OCI-LY3 (cell line): ENCODE measurements at regions not wholly inside any gene's neighbourhood (a gene's known extent, or its start where the extent isn't known, plus 50 kb on each side); places are given as distances from the start of the nearest gene placed in this dataset.
A peak's percentile ranks its signal among the peaks of the same experiment; 100 is the strongest.

ENCODE experiments used
- H2AFZ ChIP-seq: fragments of 200-600, 300-600 bp; shearing (Covaris generic); 2 replicates; pipeline ENCODE4 v1.6.0; 2014; ENCODE audit warnings: antibody characterized with exemption, low read depth, low read length
- H3K27ac ChIP-seq: fragments of 200-600, 300-600 bp; sonication (generic); 2 replicates; pipeline ENCODE4 v1.5.1; 2014; ENCODE audit warnings: mild to moderate bottlenecking, low read length, moderate library complexity, mixed read lengths
- H3K27me3 ChIP-seq: fragments of 200-600, 300-600 bp; sonication (generic); 2 replicates; pipeline ENCODE4 v1.6.1; 2014; ENCODE audit warnings: low read depth, low read length, mixed read lengths
- H3K36me3 ChIP-seq: fragments of 200-600, 300-600 bp; sonication (generic); replicated peaks from 2 replicates; pipeline ENCODE3; 2014; ENCODE audit warnings: low read depth, low read length, mixed read lengths
- H3K4me1 ChIP-seq: fragments of 300-600, 200-600 bp; sonication (generic); 2 replicates; pipeline ENCODE4 v1.6.1; 2014; ENCODE audit warnings: low read length, mixed read lengths
- H3K4me2 ChIP-seq: fragments of 200-600, 300-600 bp; sonication (generic); 2 replicates; pipeline ENCODE4 v1.6.1; 2014; ENCODE audit warnings: low read length, mixed read lengths
- H3K4me3 ChIP-seq: fragments of 300-600, 200-600 bp; sonication (generic); 2 replicates; pipeline ENCODE4 v1.5.1; 2014; ENCODE audit warnings: antibody characterized with exemption, mild to moderate bottlenecking, low read length, moderate library complexity
- H3K79me2 ChIP-seq: fragments of 300-600, 200-600 bp; shearing (Covaris generic); 2 replicates; pipeline ENCODE4 v1.6.1; 2014; ENCODE audit warnings: mild to moderate bottlenecking, low read length, mixed read lengths
- H3K9ac ChIP-seq: fragments of 300-600, 200-600 bp; shearing (Covaris generic); 2 replicates; pipeline ENCODE4 v1.6.0; 2014; ENCODE audit warnings: mild to moderate bottlenecking, low read length, moderate library complexity
- H3K9me3 ChIP-seq: fragments of 200-600, 300-600 bp; shearing (Covaris generic); 2 replicates; pipeline ENCODE4 v1.6.1; 2014; ENCODE audit warnings: low read length, mixed read lengths; ENCODE audit not compliant: insufficient read depth
- H4K20me1 ChIP-seq: fragments of 200-600, 300-600 bp; sonication (generic); 2 replicates; pipeline ENCODE4 v1.6.1; 2016; ENCODE audit warnings: low read length, mixed read lengths; ENCODE audit not compliant: insufficient read depth
- CTCF ChIP-seq: fragments of 200-600, 300-600 bp; sonication (generic); IDR thresholded peaks from 2 replicates; pipeline ENCODE4 v1.5.1; 2014; ENCODE audit warnings: antibody characterized with exemption, low read length, low read depth
- EZH2phosphoT487 ChIP-seq: fragments of 200-600 bp; shearing (Covaris generic); IDR thresholded peaks from 2 replicates; pipeline ENCODE4 v1.6.1; 2018; ENCODE audit warnings: antibody characterized with exemption, mixed run types, low read depth

- TF ChIP-seq CTCF (peak; percentile 59), EZH2phosphoT487 (no peak)
- no peak overlapping the region for H3K27ac ChIP-seq
- no peak overlapping the region for H2AFZ ChIP-seq
- no peaks in the 10 kb centered on the region for H3K79me2 ChIP-seq
- no peaks in the 10 kb centered on the region for H4K20me1 ChIP-seq
- no peak overlapping the region for H3K4me2 ChIP-seq
- no peaks in the 10 kb centered on the region for H3K9me3 ChIP-seq
- peaks cover 35% of the 10 kb centered on the region for H3K4me1 ChIP-seq
- no peak overlapping the region for H3K9ac ChIP-seq
- H3K27me3 ChIP-seq: no peaks in the 10 kb centered on the region
- H3K4me3 ChIP-seq: no peak overlapping the region
- H3K36me3 ChIP-seq: no peaks in the 10 kb centered on the region
Observed at GRCh38 chr6:138004430-138005287, 102.6 kb downstream of the PERP start.

DNA sequence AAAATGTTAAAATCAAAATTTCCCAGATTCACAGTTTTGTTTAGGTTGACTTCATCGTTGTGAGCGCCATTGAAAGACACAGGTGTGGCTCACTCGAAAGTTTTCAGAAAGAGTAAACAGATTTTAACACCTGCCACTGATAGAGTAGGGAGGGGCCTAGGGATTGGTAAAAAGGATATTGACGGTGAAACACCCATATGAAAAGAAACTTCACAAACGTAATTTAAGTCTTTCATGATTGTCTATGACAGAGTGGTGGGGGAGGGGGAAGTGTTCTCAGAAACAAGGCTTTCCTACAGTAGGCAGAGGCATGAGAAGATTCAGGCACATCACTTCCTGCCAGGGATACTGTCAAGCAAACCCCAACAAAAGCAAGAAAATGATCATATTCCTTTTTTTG, 101.4 kb downstream of the PERP start:
- H3K79me2 ChIP-seq: no peaks in the 10 kb centered on the region
- H2AFZ ChIP-seq: no peak overlapping the region
- no peak overlapping the region for H3K27ac ChIP-seq
- H3K9me3 ChIP-seq: no peaks in the 10 kb centered on the region
- H3K4me1 ChIP-seq: peaks cover 35% of the 10 kb centered on the region
- H3K36me3 ChIP-seq: no peaks in the 10 kb centered on the region
- H4K20me1 ChIP-seq: no peaks in the 10 kb centered on the region
- no peak overlapping the region for H3K4me3 ChIP-seq
- H3K4me2 ChIP-seq: peak overlapping the region; percentile 39
- TF ChIP-seq CTCF: no peak
- TF ChIP-seq EZH2phosphoT487: no peak
- H3K9ac ChIP-seq: no peak overlapping the region
- H3K27me3 ChIP-seq: no peaks in the 10 kb centered on the region

DNA sequence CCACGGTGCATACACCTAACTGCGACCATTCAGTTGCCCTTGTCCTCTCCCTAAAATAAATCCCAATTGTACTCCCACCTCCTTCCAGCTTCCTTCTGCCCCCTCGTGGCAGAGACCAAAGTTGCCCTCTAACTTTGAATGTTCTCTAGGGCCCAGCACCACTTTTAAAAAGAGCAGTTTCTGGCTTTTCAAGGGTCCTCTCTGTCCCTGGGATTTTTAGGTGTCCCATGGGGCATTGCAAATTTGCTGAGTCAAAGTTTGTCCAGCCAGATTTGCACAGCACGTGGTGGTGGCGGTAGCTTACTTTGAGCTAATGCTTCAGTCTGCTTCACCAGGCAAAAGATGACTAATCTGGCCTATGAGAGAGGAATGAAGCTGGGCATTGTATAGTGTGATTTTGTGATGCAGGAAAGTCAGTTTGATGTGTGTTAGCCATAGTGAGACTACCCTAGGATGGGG, 100.2 kb downstream of the PERP start:
- H2AFZ ChIP-seq: peak overlapping the region; percentile 86
- H3K27ac ChIP-seq: no peak overlapping the region
- H3K4me2 ChIP-seq: peak overlapping the region; percentile 27; the same call in 1 of the 2 replicates

More for the DNA sequence above, 100.2 kb downstream of the PERP start:
- no peaks in the 10 kb centered on the region for H3K36me3 ChIP-seq
- no peak for TF ChIP-seq EZH2phosphoT487
- TF ChIP-seq CTCF: peak; percentile 65
- H3K9ac ChIP-seq: no peak overlapping the region
- H3K27me3 ChIP-seq: no peaks in the 10 kb centered on the region
- H3K79me2 ChIP-seq: no peaks in the 10 kb centered on the region
- no peak overlapping the region for H3K4me3 ChIP-seq
- peaks cover 32% of the 10 kb centered on the region for H3K4me1 ChIP-seq
- no peaks in the 10 kb centered on the region for H3K9me3 ChIP-seq
- no peaks in the 10 kb centered on the region for H4K20me1 ChIP-seq
